ENCODE measurements at regions not wholly inside any gene's neighbourhood (a gene's known extent, or its start where the extent isn't known, plus 50 kb on each side); places are given as distances from the start of the nearest gene placed in this dataset.

GRCh38 chr4:74612837-74613236, 167.9 kb downstream of the AREG start:
- TF ChIP-seq CTCF (IDR thresholded peaks at IDR 0.05 in 4 of 5, conservative IDR thresholded peaks at IDR 0.05 in 1 of 5) (no peak), POLR2A (IDR thresholded peaks at IDR 0.05) (no peak)
